ENCODE measurements at regions not wholly inside any gene's neighbourhood (a gene's known extent, or its start where the extent isn't known, plus 50 kb on each side); places are given as distances from the start of the nearest gene placed in this dataset.

DNA sequence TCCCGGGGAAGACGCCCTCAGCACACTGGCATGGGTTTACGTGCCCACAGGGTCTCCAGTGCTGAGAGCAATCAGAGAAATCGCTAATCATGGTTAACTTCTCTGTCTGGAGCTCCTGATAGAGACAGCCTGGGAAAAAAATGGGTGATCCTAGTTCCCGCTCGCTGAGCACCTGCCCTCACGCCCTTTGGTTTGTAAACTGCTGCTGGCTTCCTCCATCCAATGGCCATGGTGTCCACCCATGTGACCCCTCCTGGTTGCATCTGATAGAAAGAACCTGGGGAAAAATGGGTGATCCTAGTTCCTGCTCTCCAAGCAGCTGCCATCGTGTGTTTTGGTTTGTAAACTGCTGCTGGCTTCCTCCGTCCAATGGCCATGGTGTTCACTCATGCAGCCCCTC is 402.2 kb downstream of the PRDM2 start:
- no peak for DNase-seq (ENCODE audit: low read depth)

GRCh38 chr1:14103878-14104430 is 404.0 kb downstream of the PRDM2 start:
- no peak for DNase-seq (ENCODE audit: low read depth)

DNA sequence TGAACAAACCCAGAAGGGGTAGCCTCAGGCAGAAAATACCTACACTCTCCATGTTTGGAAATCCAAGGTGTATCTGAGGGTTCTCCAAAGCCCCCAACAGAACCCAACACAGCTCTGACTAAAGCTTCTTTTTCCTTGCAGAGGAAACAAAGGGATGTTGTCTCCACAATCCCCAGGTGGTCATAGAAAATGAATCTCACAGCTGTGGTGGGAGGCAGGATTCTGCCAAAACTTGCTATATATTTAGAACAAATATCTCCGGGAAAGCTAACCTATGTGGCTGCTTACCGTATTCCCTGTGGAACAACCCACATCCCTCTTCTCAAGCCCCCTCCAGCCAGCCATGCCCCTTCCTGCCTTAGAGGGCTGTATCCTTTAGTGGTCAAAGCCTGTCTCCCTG is 406.1 kb downstream of the PRDM2 start:
- DNase-seq (ENCODE audit: low read depth): no peak

- no peak for DNase-seq (ENCODE audit: low read depth)
Observed at GRCh38 chr1:14106679-14107313, 406.8 kb downstream of the PRDM2 start.

GRCh38 chr1:14108356-14109275 is 408.6 kb downstream of the PRDM2 start:
- no peak for DNase-seq (ENCODE audit: low read depth)

- no peak for DNase-seq (ENCODE audit: low read depth)
Observed at GRCh38 chr1:14109276-14109635, 409.3 kb downstream of the PRDM2 start.

DNA sequence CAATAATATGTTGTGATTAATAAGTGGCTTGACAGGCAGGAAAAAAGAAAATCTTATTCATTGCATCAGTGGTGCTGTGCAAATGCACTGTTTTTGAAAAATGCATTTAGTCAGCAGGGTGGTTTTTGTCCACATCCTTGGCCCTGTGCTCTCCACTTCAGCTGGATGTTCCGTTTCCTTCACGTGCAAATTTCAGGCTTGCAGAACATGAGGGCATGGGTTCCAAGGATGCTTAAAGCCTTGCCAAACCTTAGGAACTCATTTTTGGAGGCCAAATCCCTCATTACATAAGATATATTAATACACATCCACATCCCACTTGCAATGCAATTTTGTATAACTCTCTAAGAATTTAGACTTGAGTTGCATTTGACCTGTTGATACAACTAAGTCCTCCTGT is 410.1 kb downstream of the PRDM2 start:
- DNase-seq (ENCODE audit: low read depth): no peak

- no peak for DNase-seq (ENCODE audit: low read depth)
Observed at GRCh38 chr1:14111121-14111520, 411.1 kb downstream of the PRDM2 start.

DNA sequence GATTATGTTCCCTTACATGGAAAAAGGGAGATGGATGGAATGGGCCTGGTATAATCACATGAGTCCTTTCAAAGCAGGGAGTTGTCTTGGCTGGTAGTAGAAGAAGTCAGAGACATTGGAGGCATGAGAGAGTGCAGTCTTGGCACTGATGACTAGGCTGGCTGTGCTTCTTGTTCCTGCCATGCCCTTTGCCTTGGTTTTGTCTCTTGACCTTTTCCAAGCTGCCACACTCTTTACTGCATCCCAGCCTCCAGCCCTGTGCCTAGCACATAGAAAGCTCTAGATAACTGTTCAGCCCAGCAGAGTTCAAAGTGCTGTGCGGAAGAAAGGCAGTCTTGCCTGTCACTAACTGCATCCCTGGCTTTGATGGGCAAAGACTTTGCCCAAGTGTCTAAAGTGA is 412.6 kb downstream of the PRDM2 start:
- no peak for DNase-seq (ENCODE audit: low read depth)

- DNase-seq (ENCODE audit: low read depth): no peak
Observed at GRCh38 chr1:14113271-14113670, 413.3 kb downstream of the PRDM2 start.

DNA sequence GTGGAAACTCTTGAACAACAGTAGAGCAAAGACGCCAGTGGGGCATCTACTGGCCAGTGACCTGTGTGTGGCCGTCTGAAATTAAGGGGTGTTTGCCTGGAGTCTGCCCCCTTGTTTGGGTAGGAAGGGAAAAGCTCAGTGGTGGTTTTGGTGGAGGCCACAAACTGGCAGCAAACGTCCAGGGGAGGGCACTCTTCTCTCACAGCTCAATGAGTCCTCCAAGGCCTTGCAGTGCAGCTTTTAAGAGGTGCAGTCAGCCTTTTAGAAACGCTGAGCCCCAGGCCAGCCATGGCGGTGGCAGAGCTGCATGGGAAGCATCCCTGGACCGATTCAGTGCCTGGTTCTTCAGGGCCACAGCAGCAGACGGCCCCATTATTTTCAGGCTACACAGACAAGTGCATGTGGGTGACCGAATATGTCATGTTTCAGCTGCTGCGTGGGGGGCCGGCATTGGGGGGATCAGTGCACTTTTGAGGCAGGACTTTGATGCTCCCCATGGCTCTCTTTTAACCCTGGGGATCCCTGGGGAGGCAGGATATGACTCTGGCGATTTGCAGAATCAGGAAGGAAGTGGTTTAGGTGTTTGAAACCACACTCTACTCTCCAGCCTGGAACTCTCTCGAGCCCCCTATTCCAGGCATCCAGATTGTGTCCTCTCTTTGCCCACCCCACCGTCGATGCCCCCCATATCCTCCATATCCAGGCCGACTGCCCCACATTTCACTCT is 414.0 kb downstream of the PRDM2 start:
- DNase-seq (ENCODE audit: low read depth): no peak

DNA sequence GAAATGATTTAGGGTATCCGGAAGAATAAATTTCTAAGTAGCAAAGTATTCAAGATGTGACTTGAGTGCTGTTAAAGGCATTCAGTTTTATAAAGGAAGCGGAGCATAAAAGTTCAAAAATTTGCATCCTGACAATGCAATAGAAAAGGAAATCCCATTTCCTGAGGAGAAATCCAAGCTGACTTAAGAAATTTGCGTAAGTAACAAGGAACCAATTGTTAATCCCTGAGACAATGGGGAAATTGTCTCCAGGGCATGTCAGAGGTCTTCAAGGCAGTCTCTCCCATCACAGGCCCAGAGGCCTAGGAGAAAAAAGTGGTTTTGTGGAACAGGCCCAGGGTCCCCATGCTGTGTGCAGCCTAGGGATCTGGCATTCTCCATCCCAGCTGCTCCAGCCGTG is 416.0 kb downstream of the PRDM2 start:
- DNase-seq (ENCODE audit: low read depth): no peak

DNA sequence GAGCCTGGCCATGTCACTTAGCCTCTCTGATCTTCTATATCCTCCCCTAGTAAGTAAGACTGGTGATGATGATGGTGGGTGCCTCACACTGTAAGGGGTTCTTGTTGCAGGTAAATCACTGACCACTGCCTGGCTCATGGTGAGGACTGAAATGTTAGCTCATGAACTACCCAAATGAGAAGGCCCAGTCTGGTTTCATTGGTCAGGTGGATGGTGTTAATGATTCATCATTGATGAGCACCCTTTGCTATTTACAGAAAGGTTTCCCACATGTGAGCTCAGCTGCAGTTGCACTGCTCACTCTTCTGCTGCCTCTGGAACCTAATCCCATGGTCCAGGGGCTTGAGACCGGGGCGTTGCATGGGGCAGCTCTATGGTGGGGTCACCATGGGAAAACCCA is 417.7 kb downstream of the PRDM2 start:
- DNase-seq (ENCODE audit: low read depth): no peak

- no peak for DNase-seq (ENCODE audit: low read depth)
Observed at GRCh38 chr1:14118691-14119485, 418.9 kb downstream of the PRDM2 start.

GRCh38 chr1:14120895-14121294 is 420.9 kb downstream of the PRDM2 start:
- no peak for DNase-seq (ENCODE audit: low read depth)

DNA sequence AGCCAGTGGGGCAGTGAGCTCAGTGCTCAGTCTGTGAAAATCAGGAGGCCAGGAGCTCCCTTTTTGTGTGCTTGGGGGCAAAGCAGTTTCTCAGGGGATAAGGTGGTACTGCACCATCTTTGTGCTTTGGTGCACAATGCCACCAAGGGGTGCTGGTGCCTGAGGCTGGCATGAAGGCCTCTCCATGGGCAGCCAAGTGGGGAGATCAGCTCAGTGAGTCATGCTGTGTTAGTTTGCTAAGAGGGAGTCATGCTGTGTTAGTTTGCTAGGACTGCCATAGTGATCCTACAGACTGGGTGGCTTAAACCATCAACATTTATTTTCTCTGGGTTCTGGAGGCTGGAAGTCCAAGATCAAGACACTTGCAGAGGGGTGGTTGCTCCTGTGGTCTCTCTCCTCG is 428.1 kb downstream of the PRDM2 start:
- no peak for DNase-seq (ENCODE audit: low read depth)

- DNase-seq (ENCODE audit: low read depth): no peak
Observed at GRCh38 chr1:14129009-14129408, 429.0 kb downstream of the PRDM2 start.

DNA sequence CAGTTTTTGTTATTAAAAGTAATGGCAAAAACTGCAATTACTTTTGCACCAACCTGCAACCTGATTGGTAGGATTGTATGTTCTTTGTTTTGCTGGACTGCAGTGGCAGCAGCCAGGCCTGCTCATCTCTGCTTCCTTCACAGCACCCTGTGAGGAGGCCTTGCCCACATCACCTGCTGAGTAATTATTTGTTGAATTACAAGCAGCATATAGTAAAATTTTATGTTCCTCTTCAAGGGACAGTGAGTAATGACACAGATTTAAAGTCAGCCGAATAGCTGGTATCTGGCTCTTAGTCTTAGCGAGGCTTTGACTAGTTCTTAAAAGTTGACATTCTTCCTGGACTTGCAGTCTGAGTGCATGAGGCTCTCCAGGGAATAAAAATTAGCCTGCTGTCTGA is 435.1 kb downstream of the PRDM2 start:
- DNase-seq (ENCODE audit: low read depth): no peak

DNA sequence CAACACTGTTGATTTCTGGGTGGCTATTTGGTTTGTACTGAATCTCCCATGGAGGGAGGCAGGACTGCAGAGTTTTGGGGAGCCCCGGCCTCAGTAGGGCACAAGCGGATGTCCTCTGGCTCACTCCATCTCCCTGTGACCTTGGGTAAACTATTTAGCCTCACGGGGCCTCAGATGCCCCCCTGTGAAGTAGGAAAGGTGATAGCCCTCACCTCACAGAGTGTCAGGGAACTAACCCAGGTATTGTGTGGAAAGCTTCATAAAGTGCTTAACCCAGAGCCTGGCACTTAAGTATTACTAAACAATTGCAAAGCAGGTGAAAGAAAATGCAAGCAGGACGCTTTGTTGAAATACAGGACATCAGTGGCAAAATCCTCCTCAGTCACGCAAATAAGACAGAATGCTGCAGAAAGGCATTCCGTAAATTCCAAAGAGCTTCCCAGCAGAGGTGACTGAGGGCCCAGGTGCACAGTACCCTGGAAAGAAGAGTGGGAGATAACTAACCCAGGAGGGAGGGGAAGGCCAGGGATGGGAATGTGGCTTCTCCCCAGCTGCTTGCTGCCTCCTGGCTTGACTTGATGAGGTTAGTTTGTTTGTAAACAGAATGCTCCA is 436.3 kb downstream of the PRDM2 start:
- DNase-seq (ENCODE audit: low read depth): no peak

- DNase-seq (ENCODE audit: low read depth): no peak
Observed at GRCh38 chr1:14136881-14137280, 436.9 kb downstream of the PRDM2 start.

GRCh38 chr1:14137411-14138134 is 437.6 kb downstream of the PRDM2 start:
- DNase-seq (ENCODE audit: low read depth): no peak

Measured in stimulated activated CD8-positive, alpha-beta memory T cell treated with anti-CD3 and anti-CD28 coated beads, Interleukin-4, amount 100 ng/mL, for 24 hours (primary cell).